K562 (cell line): ENCODE measurements at regions not wholly inside any gene's neighbourhood (a gene's known extent, or its start where the extent isn't known, plus 50 kb on each side); places are given as distances from the start of the nearest gene placed in this dataset.

Source experiments
- CEBPB ChIP-seq: fragments of 450-650 bp; IDR thresholded peaks from 2 replicates; pipeline ENCODE4 v1.6.1; 2016; ENCODE audit warnings: missing genetic modification characterization, missing compliant biosample characterization
- JUNB ChIP-seq: fragments of 450-650 bp; formaldehyde crosslinking; conservative IDR thresholded peaks from 2 replicates; pipeline ENCODE4 v1.4.0; 2020; ENCODE audit warnings: mild to moderate bottlenecking
- POLR3A ChIP-seq: IDR thresholded peaks from 2 replicates; pipeline ENCODE4 v1.6.1; 2011; ENCODE audit warnings: borderline replicate concordance, mild to moderate bottlenecking, moderate library complexity; ENCODE audit not compliant: insufficient read length, insufficient read depth; ENCODE audit errors: extremely low read depth
- PRMT5 ChIP-seq: sonication (generic); formaldehyde crosslinking; IDR thresholded peaks from 2 replicates; pipeline ENCODE4 v1.5.0; 2020; ENCODE audit warnings: missing genetic modification reagents
- SREBF1 ChIP-seq: fragments of 150-350 bp; IDR thresholded peaks from 2 replicates; pipeline ENCODE4 v1.6.1; 2014; ENCODE audit warnings: antibody characterized with exemption, low read depth, low read length, borderline replicate concordance
- ZNF134 ChIP-seq: fragments of 250-450 bp; sonication (Bioruptor Pico); conservative IDR thresholded peaks from 2 replicates; pipeline ENCODE4 v1.4.0; 2020
- TF ChIP-seq, protein P1 (sequence below), 2 experiments: fragments of 450-650 bp in 1 of 2; sonication (generic) in 1 of 2; formaldehyde crosslinking in 1 of 2; IDR thresholded peaks; 2 replicates each; pipeline versions ENCODE4 v1.7.1 to v1.9.0; 2016 to 2022; ENCODE audit warnings: inconsistent platforms in 1 of 2, mild to moderate bottlenecking in 1 of 2, missing genetic modification reagents in 1 of 2

DNA sequence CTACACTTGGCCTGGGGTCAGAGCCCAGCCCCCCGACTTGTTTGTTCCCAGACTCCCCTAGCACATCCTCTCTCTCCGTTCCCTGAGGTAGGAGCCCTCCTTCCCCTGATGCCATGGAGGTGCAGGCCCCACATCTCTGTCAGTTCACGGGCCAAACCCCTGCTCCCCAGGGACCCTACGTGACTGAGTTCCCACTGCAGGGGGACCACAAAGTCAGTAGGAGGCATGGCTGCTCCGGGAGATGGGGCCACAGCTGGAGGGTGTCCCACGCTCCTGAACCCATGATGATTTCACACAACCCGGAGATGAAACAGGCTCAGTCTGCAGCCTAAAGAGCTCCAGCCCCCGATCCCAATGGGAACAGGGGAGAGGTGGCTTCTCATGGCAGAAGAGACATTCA, 272.2 kb downstream of the NPHP4 start (continued):
- TF ChIP-seq PRMT5: no peak
- TF ChIP-seq POLR3A: no peak
- TF ChIP-seq SREBF1: no peak
- no peak for TF ChIP-seq ZNF134
- no peak for TF ChIP-seq CEBPB (tag)
- TF ChIP-seq JUNB (CRISPR knock-in tag): no peak
- TF ChIP-seq, protein P1, sequence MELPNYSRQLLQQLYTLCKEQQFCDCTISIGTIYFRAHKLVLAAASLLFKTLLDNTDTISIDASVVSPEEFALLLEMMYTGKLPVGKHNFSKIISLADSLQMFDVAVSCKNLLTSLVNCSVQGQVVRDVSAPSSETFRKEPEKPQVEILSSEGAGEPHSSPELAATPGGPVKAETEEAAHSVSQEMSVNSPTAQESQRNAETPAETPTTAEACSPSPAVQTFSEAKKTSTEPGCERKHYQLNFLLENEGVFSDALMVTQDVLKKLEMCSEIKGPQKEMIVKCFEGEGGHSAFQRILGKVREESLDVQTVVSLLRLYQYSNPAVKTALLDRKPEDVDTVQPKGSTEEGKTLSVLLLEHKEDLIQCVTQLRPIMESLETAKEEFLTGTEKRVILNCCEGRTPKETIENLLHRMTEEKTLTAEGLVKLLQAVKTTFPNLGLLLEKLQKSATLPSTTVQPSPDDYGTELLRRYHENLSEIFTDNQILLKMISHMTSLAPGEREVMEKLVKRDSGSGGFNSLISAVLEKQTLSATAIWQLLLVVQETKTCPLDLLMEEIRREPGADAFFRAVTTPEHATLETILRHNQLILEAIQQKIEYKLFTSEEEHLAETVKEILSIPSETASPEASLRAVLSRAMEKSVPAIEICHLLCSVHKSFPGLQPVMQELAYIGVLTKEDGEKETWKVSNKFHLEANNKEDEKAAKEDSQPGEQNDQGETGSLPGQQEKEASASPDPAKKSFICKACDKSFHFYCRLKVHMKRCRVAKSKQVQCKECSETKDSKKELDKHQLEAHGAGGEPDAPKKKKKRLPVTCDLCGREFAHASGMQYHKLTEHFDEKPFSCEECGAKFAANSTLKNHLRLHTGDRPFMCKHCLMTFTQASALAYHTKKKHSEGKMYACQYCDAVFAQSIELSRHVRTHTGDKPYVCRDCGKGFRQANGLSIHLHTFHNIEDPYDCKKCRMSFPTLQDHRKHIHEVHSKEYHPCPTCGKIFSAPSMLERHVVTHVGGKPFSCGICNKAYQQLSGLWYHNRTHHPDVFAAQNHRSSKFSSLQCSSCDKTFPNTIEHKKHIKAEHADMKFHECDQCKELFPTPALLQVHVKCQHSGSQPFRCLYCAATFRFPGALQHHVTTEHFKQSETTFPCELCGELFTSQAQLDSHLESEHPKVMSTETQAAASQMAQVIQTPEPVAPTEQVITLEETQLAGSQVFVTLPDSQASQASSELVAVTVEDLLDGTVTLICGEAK (IDR thresholded peaks at IDR 0.05): no peak
- TF ChIP-seq, protein P1 (CRISPR knock-in tag; IDR thresholded peaks at IDR 0.05): no peak
